ENCODE measurements at regions not wholly inside any gene's neighbourhood (a gene's known extent, or its start where the extent isn't known, plus 50 kb on each side); places are given as distances from the start of the nearest gene placed in this dataset.
A peak's percentile ranks its signal among the peaks of the same experiment; 100 is the strongest.

DNA sequence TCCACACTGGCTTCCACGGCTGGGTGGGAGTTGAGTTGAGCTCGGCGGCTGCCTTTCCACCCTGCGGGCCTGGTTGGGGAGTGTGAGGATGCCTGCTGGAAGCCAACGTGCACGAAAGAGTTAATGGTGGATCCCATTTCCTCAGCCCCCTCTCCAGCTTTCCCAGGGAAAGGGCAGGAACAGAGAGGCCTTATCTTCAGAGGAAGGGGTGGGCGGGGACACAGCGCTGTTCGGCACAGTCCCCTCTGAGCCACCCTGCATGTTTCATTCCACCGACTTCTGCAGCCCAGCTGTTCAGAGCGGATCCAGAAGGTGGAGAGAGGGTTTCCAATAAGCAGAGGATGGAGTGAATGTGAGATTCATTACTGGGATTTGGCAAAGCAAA is 295.3 kb downstream of the SEC14L1 start:
- TF ChIP-seq, protein P1, sequence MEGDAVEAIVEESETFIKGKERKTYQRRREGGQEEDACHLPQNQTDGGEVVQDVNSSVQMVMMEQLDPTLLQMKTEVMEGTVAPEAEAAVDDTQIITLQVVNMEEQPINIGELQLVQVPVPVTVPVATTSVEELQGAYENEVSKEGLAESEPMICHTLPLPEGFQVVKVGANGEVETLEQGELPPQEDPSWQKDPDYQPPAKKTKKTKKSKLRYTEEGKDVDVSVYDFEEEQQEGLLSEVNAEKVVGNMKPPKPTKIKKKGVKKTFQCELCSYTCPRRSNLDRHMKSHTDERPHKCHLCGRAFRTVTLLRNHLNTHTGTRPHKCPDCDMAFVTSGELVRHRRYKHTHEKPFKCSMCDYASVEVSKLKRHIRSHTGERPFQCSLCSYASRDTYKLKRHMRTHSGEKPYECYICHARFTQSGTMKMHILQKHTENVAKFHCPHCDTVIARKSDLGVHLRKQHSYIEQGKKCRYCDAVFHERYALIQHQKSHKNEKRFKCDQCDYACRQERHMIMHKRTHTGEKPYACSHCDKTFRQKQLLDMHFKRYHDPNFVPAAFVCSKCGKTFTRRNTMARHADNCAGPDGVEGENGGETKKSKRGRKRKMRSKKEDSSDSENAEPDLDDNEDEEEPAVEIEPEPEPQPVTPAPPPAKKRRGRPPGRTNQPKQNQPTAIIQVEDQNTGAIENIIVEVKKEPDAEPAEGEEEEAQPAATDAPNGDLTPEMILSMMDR (IDR thresholded peaks at IDR 0.05) = peak in 2 of 12 donors; percentile 4 to 9
- TF ChIP-seq POLR2A (IDR thresholded peaks at IDR 0.05) = no peak
